ENCODE measurements at regions not wholly inside any gene's neighbourhood (a gene's known extent, or its start where the extent isn't known, plus 50 kb on each side); places are given as distances from the start of the nearest gene placed in this dataset.
"Not testable (repeated sequence)": the region's sequence is repeated elsewhere in the genome, so short reads cannot be mapped to it uniquely, and the experiment has no call there.

DNA sequence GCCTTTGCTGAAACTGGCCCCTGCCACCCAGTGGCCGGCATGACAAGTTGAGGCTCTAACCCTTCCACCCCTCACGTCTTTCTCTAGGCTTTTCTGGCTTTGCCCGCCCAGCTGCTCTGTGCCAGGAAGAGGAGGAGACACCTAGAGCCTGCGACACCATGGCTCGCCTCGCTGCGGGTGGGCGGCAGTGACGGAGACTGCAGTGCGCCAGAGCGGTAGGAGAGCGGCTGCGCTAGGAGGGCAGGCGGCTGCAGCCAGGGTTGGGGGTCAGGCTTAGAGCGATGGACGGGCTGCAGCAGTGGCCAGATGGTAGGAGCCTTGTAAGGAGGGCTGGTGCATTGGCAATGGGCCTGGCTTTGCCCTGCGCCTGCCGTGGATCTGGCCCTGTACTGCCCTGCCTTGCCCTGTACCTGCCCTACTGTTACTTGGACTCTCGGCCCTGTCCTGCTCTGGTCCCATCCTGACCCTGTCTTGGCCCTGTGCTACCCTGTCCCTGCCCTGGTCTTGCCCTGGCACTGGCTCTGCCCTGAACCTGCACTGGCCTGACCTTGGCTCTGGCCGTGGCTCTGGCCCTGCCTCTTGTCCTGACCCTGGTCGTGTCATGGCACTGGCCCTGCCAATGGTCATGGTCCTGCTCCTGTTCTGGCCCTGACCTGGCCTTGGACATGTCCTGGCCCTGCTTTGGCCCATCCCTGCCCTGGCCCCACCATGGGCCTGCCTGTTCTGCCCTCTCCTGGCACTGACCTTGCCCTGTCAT is 330.7 kb upstream of the PLGLB1 start:
- not testable (repeated sequence) for DNase-seq (ENCODE audit: low read depth)

DNA sequence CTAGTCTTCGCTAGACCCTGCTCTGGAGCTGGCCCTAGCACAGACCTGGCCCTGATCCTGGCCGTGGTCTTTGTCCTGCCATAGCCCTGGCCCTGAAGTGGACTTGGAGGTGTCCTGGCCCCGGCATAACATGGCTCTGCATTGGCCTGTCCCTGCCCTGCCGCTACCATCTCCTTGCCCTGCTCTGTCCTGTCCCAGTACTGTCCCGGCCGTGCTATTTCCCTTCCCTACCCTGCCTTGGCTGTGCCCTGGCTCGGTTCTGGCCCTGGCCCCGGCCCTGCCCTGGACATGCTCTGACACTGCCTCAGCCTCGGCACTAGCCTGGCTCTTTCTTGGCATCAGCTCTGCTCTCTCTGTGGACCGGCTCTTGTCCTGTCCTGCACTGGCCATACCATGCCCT is 331.8 kb upstream of the PLGLB1 start:
- DNase-seq (ENCODE audit: low read depth), result not testable (repeated sequence)

DNA sequence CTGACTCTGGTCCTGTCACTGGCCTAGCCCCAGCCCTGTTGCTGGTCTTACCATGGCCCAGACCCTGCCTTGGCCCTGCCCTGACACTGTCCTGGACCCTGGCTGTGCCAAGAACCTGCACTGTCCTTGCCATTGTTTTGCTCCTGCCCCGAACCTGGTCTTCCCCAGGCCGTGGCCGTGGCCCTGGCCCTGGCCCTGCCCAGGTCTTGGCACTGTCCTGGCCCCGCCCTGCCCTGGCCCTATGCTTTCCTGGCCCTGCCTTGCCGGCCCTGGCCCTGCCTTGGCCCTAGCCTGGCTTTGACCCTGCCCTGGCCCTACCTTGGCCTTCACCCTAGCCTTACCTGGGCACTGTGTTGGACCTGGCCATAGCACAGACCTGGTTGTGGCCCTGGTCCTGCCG is 332.5 kb upstream of the PLGLB1 start:
- DNase-seq (ENCODE audit: low read depth), result not testable (repeated sequence)

DNA sequence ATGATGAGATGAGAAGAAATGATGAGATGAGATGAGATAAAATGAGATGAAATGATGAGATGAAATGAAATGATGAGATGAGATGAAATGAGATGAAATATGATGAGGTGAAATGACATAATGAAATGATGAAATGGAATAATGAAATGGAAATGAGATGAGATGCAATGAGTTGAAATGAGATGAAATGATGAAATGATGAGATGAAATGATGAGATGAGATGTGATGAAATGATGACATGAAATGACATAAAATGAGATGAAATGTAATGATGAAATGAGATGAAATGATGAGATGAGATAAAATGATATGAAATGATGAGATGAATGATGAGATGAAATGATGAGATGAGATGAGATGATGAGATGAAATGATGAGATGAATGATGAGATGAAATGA is 338.6 kb upstream of the PLGLB1 start:
- DNase-seq (ENCODE audit: low read depth), result not testable (repeated sequence)

DNA sequence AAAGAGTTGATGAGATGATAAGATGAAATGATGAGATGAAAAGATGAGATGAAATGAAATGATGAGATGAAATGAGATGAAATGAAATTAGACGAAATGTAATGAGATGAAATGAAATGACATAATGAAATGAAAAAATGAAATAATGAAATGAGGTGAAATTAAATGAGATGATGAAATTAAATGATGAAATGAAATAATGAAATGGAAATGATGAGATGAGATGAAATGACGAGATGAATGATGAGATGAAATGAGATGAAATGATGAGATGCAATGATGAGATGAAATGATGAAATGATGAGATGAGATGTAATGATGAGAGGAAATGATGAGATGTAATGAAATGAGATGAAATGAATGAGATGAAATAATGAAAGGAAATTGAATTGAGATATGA is 339.3 kb upstream of the PLGLB1 start:
- DNase-seq (ENCODE audit: low read depth), result not testable (repeated sequence)

GRCh38 chr2:87361805-87362204 is 340.2 kb upstream of the PLGLB1 start:
- DNase-seq (ENCODE audit: low read depth), result not testable (repeated sequence)

DNA sequence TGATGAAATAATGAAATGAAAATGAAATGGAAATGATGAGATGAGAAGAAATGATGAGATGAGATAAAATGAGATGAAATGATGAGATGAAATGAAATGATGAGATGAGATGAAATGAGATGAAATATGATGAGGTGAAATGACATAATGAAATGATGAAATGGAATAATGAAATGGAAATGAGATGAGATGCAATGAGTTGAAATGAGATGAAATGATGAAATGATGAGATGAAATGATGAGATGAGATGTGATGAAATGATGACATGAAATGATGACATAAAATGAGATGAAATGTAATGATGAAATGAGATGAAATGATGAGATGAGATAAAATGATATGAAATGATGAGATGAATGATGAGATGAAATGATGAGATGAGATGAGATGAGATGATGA is 342.7 kb upstream of the PLGLB1 start:
- not testable (repeated sequence) for DNase-seq (ENCODE audit: low read depth)

GRCh38 chr2:87365038-87365437 is 343.4 kb upstream of the PLGLB1 start:
- not testable (repeated sequence) for DNase-seq (ENCODE audit: low read depth)

GRCh38 chr2:87386063-87386560 is 361.8 kb upstream of the PLGLB2 start:
- not testable (repeated sequence) for DNase-seq (ENCODE audit: low read depth)

DNA sequence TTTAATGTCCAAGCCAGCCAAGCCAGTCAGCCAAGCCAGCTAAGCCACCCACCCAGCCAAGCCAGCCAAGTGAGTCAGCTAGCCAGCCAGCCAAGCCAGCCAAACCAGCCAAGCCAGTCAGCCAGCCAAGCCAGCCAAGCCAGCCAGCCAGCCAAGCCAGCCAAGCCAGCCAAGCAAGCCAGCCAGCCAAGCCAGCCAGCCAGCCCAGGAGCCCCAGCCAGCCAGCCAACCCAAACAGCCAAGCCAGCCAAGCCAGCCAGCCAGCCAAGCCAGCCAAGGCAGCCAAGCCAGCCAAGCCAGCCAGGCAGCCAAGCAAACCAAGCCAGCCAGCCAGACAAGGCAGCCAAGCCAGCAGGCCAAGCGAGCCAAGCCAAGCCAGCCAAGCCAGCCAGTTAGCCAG is 352.1 kb upstream of the PLGLB2 start:
- DNase-seq (ENCODE audit: low read depth), result not testable (repeated sequence)

DNA sequence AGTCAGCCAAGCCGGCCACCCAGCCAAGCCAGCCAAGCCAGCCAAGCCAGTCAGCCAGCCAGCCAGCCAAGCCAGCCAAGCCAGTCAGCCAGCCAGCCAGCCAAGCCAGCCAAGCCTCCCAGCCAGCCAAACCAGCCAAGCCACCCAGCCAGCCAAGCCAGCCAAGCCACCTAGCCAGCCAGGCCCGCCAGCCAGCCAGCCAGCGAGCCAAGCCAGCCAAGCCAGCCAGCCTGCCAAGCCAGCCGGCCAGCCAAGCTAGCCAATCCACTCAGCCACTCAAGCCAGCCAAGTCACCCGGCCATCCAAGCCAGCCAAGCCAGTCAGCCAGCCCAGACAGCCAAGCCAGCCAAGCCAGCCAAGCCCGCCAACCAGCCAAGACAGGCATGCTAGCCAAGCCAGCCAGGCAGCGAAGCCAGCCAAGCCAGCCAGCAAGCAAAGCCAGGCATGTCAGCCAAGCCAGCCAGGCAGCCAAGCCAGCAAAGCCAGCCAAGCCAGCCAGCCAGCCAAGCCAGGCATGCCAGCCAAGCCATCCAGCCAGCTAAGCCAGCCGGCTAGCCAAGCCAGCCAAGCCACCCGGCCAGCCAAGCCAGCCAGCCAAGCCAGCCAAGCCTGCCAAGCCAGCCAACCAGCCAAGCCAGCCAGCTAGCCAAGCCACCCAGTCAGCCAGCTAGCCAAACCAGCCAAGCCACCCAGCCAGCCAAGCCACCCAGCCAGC is 351.2 kb upstream of the PLGLB2 start:
- DNase-seq (ENCODE audit: low read depth), result not testable (repeated sequence)

- not testable (repeated sequence) for DNase-seq (ENCODE audit: low read depth)
These were observed 350.4 kb upstream of the PLGLB2 start for GRCh38 chr2:87397276-87398065.

DNA sequence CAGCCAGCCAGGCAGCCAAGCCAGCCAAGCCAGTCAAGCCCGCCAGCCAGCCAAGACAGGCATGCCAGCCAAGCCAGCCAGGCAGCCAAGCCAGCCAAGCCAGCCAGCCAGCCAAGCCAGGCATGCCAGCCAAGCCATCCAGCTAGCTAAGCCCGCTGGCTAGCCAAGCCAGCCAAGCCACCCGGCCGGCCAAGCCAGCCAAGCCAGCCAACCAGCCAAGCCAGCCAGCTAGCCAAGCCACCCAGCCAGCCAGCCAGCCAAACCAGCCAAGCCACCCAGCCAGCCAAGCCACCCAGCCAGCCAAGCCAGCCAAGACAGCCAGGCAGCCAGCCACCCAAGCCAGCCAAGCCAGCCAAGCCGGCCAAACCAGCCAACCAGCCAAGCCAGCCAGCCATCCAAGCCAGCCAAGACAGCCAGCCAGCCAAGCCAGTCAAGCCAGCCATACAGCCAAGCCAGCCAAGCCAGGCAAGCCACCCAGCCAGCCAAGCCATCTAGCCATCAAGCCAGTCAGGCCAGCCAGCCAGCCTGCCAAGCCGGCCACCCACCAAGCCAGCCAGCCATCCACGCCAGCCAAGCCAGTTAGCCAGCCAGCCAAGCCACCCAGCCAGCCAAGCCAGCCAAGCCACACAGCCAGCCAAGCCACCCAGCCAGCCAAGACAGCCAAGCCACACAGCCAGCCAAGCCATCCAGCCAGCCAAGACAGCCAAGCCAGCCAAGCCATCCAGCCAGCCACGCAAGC is 349.2 kb upstream of the PLGLB2 start:
- not testable (repeated sequence) for DNase-seq (ENCODE audit: low read depth)

- no peak for DNase-seq (ENCODE audit: low read depth)
These were observed 346.1 kb upstream of the PLGLB2 start for GRCh38 chr2:87401726-87402345.

DNA sequence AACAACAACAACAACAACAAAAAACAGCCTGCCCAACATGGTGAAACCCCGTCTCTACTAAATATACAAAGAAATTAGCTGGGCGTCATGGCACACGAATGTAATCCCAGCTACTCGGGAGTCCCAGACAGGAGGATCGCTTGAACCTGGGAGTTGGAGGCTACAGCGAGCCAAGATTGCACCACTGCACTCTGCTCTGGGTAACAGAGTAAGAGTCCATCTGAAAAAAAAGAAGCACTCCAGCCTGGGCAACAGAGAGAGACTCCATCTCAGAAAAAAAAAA is 344.1 kb upstream of the PLGLB2 start:
- no peak for DNase-seq (ENCODE audit: low read depth)

GRCh38 chr2:87404411-87405255 is 343.3 kb upstream of the PLGLB2 start:
- not testable (repeated sequence) for DNase-seq (ENCODE audit: low read depth)

DNA sequence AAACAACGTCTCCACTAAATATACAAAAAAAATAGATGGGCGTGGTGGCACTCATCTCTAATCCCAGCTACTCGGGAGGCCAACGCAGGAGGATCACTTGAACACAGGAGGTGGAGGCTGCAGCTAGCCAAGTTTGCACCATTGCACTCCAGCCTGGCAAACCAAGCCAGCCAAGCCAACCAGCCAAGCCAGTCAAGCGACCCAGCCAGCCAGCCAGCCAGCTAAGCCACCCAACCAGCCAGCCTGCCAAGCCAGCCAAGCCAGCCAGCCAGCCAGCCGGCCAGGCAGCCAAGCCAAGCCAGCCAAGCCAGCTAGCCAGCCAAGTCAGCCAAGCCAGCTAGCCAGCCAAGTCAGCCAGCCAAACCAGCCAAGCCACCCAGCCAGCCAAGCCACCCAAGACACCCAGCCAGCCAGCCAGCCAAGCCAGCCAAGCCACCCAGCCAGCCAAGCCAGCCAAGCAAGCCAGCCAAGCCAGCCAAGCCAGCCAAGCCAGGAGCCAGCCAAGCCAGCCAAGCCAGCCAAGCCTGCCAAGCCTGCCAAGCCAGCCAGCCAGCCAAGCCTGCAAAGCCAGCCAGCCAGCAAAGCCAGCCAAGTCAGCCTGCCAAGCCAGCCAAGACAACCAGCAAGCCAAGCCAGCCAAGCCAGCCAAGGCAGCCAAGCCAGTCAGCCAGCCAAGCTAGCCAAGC is 342.2 kb upstream of the PLGLB2 start:
- not testable (repeated sequence) for DNase-seq (ENCODE audit: low read depth)

DNA sequence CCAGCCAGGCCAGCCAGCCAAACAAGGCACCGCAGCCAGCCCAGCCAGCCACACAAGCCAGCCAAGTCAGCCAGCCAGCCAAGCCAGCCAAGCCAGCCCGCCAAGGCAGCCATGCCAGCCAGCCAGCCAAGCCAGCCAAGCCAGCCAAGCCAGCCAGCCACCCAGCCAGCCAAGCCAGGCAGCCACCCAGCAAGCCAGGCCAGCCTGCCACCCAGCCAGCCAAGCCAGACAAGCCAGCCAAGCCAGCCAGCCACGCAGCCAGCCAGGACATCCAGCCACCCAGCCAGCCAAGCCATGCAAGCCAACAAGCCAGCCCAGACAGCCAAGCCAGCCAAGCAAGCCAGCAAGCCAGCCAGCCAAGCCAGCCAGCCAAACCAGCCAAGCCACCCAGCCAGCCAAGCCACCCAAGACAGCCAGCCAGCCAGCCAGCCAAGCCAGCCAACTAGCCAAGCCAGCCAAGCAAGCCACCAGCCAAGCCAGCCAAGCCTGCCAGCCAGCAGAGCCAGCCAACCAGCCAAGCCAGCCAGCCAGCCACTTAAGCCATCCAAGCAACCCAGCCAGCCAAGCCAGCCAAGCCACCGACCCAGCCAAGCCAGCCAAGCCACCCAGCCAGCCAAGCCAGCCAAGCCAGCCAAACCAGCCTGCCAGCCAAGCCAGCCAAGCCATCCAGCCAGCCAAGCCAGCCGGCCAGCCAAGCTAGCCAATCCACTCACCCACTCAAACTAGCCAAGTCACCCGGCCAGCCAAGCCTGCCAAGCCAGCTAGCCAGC is 341.3 kb upstream of the PLGLB2 start:
- not testable (repeated sequence) for DNase-seq (ENCODE audit: low read depth)

DNA sequence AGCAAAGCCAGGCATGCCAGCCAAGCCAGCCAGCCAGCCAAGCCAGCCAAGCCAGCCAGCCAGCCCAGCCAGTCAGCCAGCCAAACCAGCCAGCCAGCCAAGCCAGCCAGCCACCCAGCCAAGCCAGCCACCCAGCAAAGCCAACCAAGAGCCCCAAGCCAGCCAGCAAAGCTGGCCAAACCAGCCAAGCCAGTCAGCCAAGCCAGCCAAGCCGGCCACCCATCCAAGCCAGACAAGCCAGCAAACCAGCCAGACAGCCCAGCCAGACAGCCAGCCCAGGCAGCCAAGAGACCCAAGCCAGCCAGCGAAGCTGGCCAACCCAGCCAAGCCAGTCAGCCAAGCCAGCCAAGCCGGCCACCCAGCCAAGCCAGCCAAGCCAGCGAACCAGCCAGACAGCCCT is 338.3 kb upstream of the PLGLB2 start:
- DNase-seq (ENCODE audit: low read depth), result not testable (repeated sequence)
